Endodermal cell (in vitro differentiated cells): ENCODE measurements at regions not wholly inside any gene's neighbourhood (a gene's known extent, or its start where the extent isn't known, plus 50 kb on each side); places are given as distances from the start of the nearest gene placed in this dataset.
A peak's percentile ranks its signal among the peaks of the same experiment; 100 is the strongest.

Experiments
- DNase-seq: peaks from one replicate; pipeline ENCODE4 v3.0.0-alpha.2; 2017
- H3K27ac ChIP-seq: 2 replicates; pipeline ENCODE4 v1.5.1; 2013; ENCODE audit warnings: mild to moderate bottlenecking, low read depth, low read length, moderate library complexity
- H3K27me3 ChIP-seq: 2 replicates; pipeline ENCODE4 v1.6.1; 2013; ENCODE audit warnings: mild to moderate bottlenecking, low read length, moderate library complexity; ENCODE audit not compliant: insufficient read depth, control insufficient read depth, poor library complexity, severe bottlenecking
- H3K36me3 ChIP-seq: 2 replicates; pipeline ENCODE4 v1.7.0; 2013; ENCODE audit warnings: mild to moderate bottlenecking, low read length, moderate library complexity; ENCODE audit not compliant: control insufficient read depth, insufficient read depth
- H3K4me1 ChIP-seq: one replicate; pipeline ENCODE4 v1.7.0; 2013; ENCODE audit warnings: low read length; ENCODE audit not compliant: control insufficient read depth, insufficient read depth
- H3K4me3 ChIP-seq: 2 replicates; pipeline ENCODE4 v1.5.1; 2013; ENCODE audit warnings: mild to moderate bottlenecking, low read length, moderate library complexity
- H3K9ac ChIP-seq: 2 replicates; pipeline ENCODE4 v1.6.1; 2013; ENCODE audit warnings: mild to moderate bottlenecking, low read length, moderate library complexity; ENCODE audit not compliant: poor library complexity, severe bottlenecking; ENCODE audit errors: extremely low read depth
- H3K9me3 ChIP-seq: 2 replicates; pipeline ENCODE4 v1.6.1; 2013; ENCODE audit warnings: mild to moderate bottlenecking, low read length, moderate library complexity; ENCODE audit not compliant: control insufficient read depth
- H3K27ac Mint-ChIP-seq: 2 replicates; pipeline ENCODE4 v1.8.0; 2020; ENCODE audit warnings: mixed read lengths
- H3K27me3 Mint-ChIP-seq: 2 replicates; pipeline ENCODE4 v1.8.0; 2021; ENCODE audit warnings: mild to moderate bottlenecking, mixed read lengths; ENCODE audit not compliant: insufficient read depth
- H3K36me3 Mint-ChIP-seq: 2 replicates; pipeline ENCODE4 v1.8.0; 2020; ENCODE audit warnings: low read depth, mixed read lengths
- H3K4me1 Mint-ChIP-seq: 2 replicates; pipeline ENCODE4 v1.8.0; 2020; ENCODE audit warnings: mixed read lengths
- H3K4me3 Mint-ChIP-seq: 2 replicates; pipeline ENCODE4 v1.8.0; 2020; ENCODE audit warnings: mild to moderate bottlenecking, moderate library complexity, mixed read lengths
- H3K9me3 Mint-ChIP-seq: 2 replicates; pipeline ENCODE4 v1.8.0; 2020; ENCODE audit warnings: mild to moderate bottlenecking, mixed read lengths
- CTCF ChIP-seq: fragments of 200-600 bp; sonication (generic); conservative IDR thresholded peaks from 2 replicates; pipeline ENCODE4 v1.5.0; 2021; ENCODE audit warnings: antibody characterized with exemption, mild to moderate bottlenecking
- WGBS, 2 experiments: methylation state at CpG; one replicate each; pipeline versions ENCODE4 v1.1.5 to v1.1.7; 2013; ENCODE audit warnings: missing lambda C conversion rate in 2 of 2, mixed read lengths in 1 of 2; ENCODE audit not compliant: insufficient coverage in 1 of 2, insufficient read length in 1 of 2; 5-methylcytosine and 5-hydroxymethylcytosine counted together

GRCh38 chr1:164233149-164233548, 325.8 kb upstream of the PBX1 start:
- Histone ChIP-seq H3K4me3 (no peak overlapping the region), H3K9ac (no peak overlapping the region), H3K36me3 (no peaks in the 10 kb centered on the region), H3K4me1 (no peaks in the 10 kb centered on the region), H3K9me3 (no peaks in the 10 kb centered on the region), H3K27me3 (no peaks in the 10 kb centered on the region), H3K27ac (no peak overlapping the region)
- no peak for TF ChIP-seq CTCF
- Mint-ChIP-seq H3K9me3 (peaks cover 5% of the 10 kb centered on the region), H3K4me1 (no peaks in the 10 kb centered on the region), H3K27me3 (no peaks in the 10 kb centered on the region), H3K27ac (no peak overlapping the region), H3K4me3 (no peak overlapping the region), H3K36me3 (no peaks in the 10 kb centered on the region)
- WGBS, 2 experiments: 80 to 91% methylated on average over 2 to 3 of the region's 3 CpGs
- DNase-seq: no peak

DNA sequence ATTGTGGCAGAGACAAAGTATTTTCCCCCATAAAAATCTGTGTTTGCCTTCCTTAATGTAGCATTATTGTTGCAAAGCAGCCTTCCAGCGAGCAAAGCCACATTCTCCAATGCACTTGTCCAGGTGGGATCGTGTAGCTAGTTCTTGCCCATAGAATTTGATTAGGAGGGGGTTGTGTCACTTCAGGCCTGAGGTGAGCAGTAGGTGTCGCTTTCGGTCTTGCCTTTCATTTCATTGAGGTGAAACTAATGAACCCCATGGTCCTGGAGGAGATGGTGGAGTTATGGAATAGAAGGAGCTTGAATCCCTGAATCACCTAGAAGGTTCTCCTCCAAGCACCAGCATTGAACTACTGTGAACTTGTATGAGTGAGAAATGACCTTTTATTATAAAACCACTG, 318.9 kb upstream of the PBX1 start:
- peaks cover 4% of the 10 kb centered on the region for H3K4me1 Mint-ChIP-seq
- H3K9me3 ChIP-seq: no peaks in the 10 kb centered on the region
- DNase-seq: peak; percentile 73
- no peaks in the 10 kb centered on the region for H3K27me3 ChIP-seq
- no peaks in the 10 kb centered on the region for H3K27me3 Mint-ChIP-seq
- TF ChIP-seq CTCF: peak; percentile 66
- WGBS, 2 experiments: 77% methylated on average over 4 of the region's 4 CpGs; no CpG with 5 or more reads in 1 of the 2 experiments
- H3K4me3 ChIP-seq: no peak overlapping the region
- no peaks in the 10 kb centered on the region for H3K36me3 ChIP-seq
- H3K27ac Mint-ChIP-seq: no peak overlapping the region
- no peaks in the 10 kb centered on the region for H3K4me1 ChIP-seq
- no peak overlapping the region for H3K9ac ChIP-seq
- H3K36me3 Mint-ChIP-seq: no peaks in the 10 kb centered on the region
- no peak overlapping the region for H3K4me3 Mint-ChIP-seq
- no peaks in the 10 kb centered on the region for H3K9me3 Mint-ChIP-seq
- no peak overlapping the region for H3K27ac ChIP-seq

DNA sequence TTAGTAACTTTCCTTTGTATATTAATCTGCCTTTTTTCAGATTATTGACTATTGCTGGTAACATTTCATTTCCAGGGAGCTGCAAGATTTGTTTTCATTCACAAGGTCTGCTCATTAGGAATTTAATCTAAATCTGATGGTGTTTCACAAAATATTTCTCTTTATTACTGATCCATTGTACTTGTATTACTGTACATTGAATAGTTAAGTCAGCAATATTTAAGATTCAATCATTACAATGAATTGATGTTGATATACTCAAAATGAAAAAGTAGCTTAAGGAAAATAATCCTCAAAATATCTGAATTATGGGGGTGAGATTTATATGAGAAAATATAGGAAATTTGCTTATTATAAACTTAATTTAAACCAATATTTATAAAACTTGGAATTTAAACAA, 308.6 kb upstream of the PBX1 start:
- no peak overlapping the region for H3K9ac ChIP-seq
- H3K27ac ChIP-seq: no peak overlapping the region
- H3K27ac Mint-ChIP-seq: no peak overlapping the region
- peaks cover 26% of the 10 kb centered on the region for H3K9me3 Mint-ChIP-seq
- no peak overlapping the region for H3K4me3 Mint-ChIP-seq
- H3K27me3 ChIP-seq: no peaks in the 10 kb centered on the region
- no peak overlapping the region for H3K4me3 ChIP-seq
- H3K4me1 Mint-ChIP-seq: peaks cover 6% of the 10 kb centered on the region
- no peaks in the 10 kb centered on the region for H3K36me3 Mint-ChIP-seq
- no peaks in the 10 kb centered on the region for H3K9me3 ChIP-seq
- H3K36me3 ChIP-seq: no peaks in the 10 kb centered on the region
- no peak for DNase-seq
- H3K27me3 Mint-ChIP-seq: no peaks in the 10 kb centered on the region
- TF ChIP-seq CTCF: no peak
- no peaks in the 10 kb centered on the region for H3K4me1 ChIP-seq
